Putamen (tissue), 1 donor: ENCODE measurements at regions not wholly inside any gene's neighbourhood (a gene's known extent, or its start where the extent isn't known, plus 50 kb on each side); places are given as distances from the start of the nearest gene placed in this dataset.

ENCODE experiments used
- DNase-seq: peaks from one replicate; pipeline ENCODE4 v3.0.0-alpha.2; 2016; ENCODE audit warnings: low spot score

GRCh38 chr18:41244591-41245037 lies 710.4 kb upstream of the PIK3C3 start:
- no peak for DNase-seq

GRCh38 chr18:41237317-41237716 lies 717.7 kb upstream of the PIK3C3 start:
- DNase-seq, result no peak

GRCh38 chr18:41231681-41232080 lies 723.4 kb upstream of the PIK3C3 start:
- DNase-seq, result no peak

- no peak for DNase-seq
Measured at GRCh38 chr18:41227993-41228392, 727.0 kb upstream of the PIK3C3 start.

GRCh38 chr18:41226911-41227310 lies 728.1 kb upstream of the PIK3C3 start:
- no peak for DNase-seq

- DNase-seq, result no peak
Measured at GRCh38 chr18:41226186-41226585, 728.8 kb upstream of the PIK3C3 start.

GRCh38 chr18:41216341-41217003 lies 738.6 kb upstream of the PIK3C3 start:
- DNase-seq, result no peak

- no peak for DNase-seq
Measured at GRCh38 chr18:41207706-41208105, 747.3 kb upstream of the PIK3C3 start.

- no peak for DNase-seq
Measured at GRCh38 chr18:41206341-41206830, 748.6 kb upstream of the PIK3C3 start.

GRCh38 chr18:41199212-41199611 lies 755.8 kb upstream of the PIK3C3 start:
- no peak for DNase-seq

- DNase-seq, result no peak
Measured at GRCh38 chr18:41197967-41198366, 757.1 kb upstream of the PIK3C3 start.

- DNase-seq, result no peak
Measured at GRCh38 chr18:41170346-41170745, 784.7 kb upstream of the PIK3C3 start.

GRCh38 chr18:41165625-41166024 lies 789.4 kb upstream of the PIK3C3 start:
- no peak for DNase-seq

- DNase-seq, result no peak
Measured at GRCh38 chr18:41162781-41163180, 792.3 kb upstream of the PIK3C3 start.

- no peak for DNase-seq
Measured at GRCh38 chr18:41162191-41162590, 792.8 kb upstream of the PIK3C3 start.

GRCh38 chr18:41155910-41156851 lies 798.9 kb upstream of the PIK3C3 start:
- no peak for DNase-seq

- no peak for DNase-seq
Measured at GRCh38 chr18:41155025-41155424, 800.0 kb upstream of the PIK3C3 start.

GRCh38 chr18:41153871-41154270 lies 801.2 kb upstream of the PIK3C3 start:
- no peak for DNase-seq

- no peak for DNase-seq
Measured at GRCh38 chr18:41150316-41150715, 804.7 kb upstream of the PIK3C3 start.

GRCh38 chr18:41146301-41146700 lies 808.7 kb upstream of the PIK3C3 start:
- DNase-seq, result no peak

GRCh38 chr18:41145516-41145915 lies 809.5 kb upstream of the PIK3C3 start:
- DNase-seq, result no peak

- no peak for DNase-seq
Measured at GRCh38 chr18:41144441-41144840, 810.6 kb upstream of the PIK3C3 start.

GRCh38 chr18:41140506-41140905 lies 814.5 kb upstream of the PIK3C3 start:
- no peak for DNase-seq
